ENCODE measurements at regions not wholly inside any gene's neighbourhood (a gene's known extent, or its start where the extent isn't known, plus 50 kb on each side); places are given as distances from the start of the nearest gene placed in this dataset.

DNA sequence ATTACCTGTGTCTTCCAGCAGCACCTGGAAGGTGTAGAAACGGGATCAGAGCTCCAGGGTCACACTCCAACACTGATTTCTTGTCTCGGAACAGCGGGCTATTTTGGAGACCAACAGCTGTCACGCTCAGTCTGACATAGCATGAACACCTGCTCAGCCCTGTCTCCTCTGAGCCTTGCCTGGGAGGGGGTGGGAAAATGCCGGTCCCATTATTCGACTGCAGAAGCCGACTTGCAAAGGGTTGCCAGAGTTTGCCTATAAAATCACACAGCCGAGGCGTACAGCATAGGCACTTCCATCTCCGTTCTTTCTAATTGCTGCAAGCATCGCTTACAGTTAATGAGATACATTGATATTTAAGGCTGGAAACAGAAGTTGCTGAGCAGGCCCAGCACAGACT is 300.8 kb upstream of the MSX2 start:
- TF ChIP-seq CTCF (conservative IDR thresholded peaks at IDR 0.05; ENCODE audit: low read length) (no peak), EZH2phosphoT487 (IDR thresholded peaks at IDR 0.05; ENCODE audit: borderline replicate concordance) (no peak)

Data from Loucy (cell line).